ENCODE measurements at regions not wholly inside any gene's neighbourhood (a gene's known extent, or its start where the extent isn't known, plus 50 kb on each side); places are given as distances from the start of the nearest gene placed in this dataset.

DNA sequence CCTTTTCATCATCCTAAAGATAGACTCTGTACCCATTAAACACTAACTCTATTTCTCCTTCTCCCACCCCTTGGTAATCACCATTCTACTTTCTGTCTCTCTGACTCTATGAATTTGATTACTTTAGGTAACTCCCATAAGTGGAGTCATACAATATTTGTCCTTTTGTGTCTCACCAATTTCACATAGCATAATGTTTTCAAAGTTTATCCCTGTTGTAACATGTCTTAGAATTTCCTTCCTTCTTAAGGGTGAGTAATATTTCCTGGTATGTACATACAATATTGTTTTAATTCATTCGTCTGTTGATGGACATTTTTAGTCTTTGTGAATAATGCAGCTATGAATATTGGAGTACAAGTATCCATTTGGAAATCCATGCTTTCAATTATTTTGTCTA is 50.9 kb upstream of the CDCA7L start:
- Mint-ChIP-seq H3K4me3 (ENCODE audit: low read depth) (no peak overlapping the region), H3K9me3 (no peaks in the 10 kb centered on the region), H3K27me3 (ENCODE audit: low read depth) (peaks cover 22% of the 10 kb centered on the region), H3K36me3 (ENCODE audit: low read depth) (no peaks in the 10 kb centered on the region), H3K4me1 (ENCODE audit: low read depth) (peaks cover 6% of the 10 kb centered on the region), H3K27ac (no peak overlapping the region)
- no peak for DNase-seq (ENCODE audit: low spot score)
- intact Hi-C loops (cut with micrococcal nuclease): no loop called here

All from activated T-helper 2 cell treated with anti-CD3 and anti-CD28 coated beads, Interferon-gamma antibody, Interleukin-2, Interleukin-4, amounts not matched to agents 10 μg/mL and 5 μg/mL and 100 μg/mL, durations not matched to agents 14 hours and 24 hours and 36 hours (primary cell).